MM.1S (cell line): ENCODE measurements at regions not wholly inside any gene's neighbourhood (a gene's known extent, or its start where the extent isn't known, plus 50 kb on each side); places are given as distances from the start of the nearest gene placed in this dataset.

Source experiments
- EZH2 ChIP-seq: fragments of 300-600 bp; sonication (generic); optimal IDR thresholded peaks from 2 replicates; pipeline ENCODE3; 2017; ENCODE audit warnings: low read depth, mild to moderate bottlenecking, antibody characterized with exemption, low read length, mixed read lengths
- EZH2phosphoT487 ChIP-seq: fragments of 300-600 bp; sonication (generic); IDR thresholded peaks from 2 replicates; pipeline ENCODE4 v1.6.1; 2018; ENCODE audit warnings: antibody characterized with exemption, low read length

DNA sequence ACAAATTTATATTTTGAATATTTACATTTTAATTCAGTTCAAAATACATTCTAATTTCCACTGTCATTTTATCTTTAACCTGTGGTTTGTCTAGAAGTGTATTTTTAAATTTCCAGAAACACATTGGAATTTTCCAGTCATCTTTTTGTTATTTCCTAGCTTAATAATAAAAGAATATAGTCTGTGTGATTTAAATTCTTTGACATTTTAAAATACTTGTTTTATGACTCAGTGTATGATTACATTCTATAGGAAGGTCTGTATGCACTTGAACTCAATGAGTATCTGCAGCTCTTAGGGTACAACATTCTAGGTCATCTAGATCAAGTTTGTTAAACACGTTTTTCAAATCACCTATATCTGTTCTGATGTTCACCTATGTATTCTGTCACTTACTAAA, 88.3 kb upstream of the MBOAT2 start:
- TF ChIP-seq EZH2, result no peak
- no peak for TF ChIP-seq EZH2phosphoT487
